ENCODE measurements at regions not wholly inside any gene's neighbourhood (a gene's known extent, or its start where the extent isn't known, plus 50 kb on each side); places are given as distances from the start of the nearest gene placed in this dataset.

DNA sequence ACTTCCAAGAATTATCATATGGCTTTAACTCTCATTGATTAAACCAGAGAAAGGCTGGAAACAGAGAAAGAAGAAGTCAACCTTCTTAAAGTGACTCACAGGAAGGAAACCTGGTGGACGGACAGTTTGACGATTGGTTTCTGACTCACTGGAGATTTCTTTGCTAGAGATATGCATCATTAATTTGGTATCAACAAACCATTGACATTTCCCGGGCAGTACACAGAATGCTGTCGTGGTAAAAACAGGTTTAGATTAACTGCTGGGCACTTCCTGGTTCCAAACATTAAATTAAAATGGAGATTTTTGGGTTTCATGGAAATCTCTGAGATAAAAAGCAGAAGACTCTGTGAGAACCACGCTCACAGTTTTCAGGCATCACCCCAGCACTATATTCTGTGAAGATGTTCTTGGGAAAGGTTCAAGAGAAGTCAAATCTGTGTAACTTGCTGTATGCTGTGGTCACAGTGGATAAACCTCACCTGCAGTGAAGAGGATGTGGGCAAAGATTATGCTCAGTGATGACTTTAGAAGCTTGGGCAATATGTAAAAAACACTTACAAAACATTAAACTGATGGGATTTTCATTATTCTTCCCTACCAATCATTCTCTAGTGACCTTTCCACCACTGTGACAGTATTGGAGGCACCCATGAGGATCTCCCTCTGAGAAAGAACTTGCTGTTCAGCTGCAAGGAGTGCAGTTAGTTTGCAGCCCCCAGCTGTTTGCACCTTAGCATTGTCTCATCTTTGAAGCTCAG, 61.1 kb upstream of the CD44 start:
- no peak for DNase-seq (ENCODE audit: low read depth in 2 of 2)

DNA sequence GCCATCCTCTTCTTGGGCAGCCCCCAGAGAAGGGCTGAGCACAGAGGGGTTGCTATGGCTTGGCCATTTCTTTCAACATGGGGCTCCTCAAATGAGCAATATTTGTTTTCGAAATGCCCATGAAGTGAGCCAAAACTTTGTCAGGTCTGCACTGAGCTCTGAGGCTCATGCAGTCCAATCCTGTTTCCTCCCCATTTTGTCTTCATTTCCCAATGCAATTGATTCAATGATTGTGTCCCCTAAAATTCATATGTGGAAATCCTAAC, 60.6 kb upstream of the CD44 start:
- DNase-seq (ENCODE audit: low read depth in 2 of 2) = no peak

DNA sequence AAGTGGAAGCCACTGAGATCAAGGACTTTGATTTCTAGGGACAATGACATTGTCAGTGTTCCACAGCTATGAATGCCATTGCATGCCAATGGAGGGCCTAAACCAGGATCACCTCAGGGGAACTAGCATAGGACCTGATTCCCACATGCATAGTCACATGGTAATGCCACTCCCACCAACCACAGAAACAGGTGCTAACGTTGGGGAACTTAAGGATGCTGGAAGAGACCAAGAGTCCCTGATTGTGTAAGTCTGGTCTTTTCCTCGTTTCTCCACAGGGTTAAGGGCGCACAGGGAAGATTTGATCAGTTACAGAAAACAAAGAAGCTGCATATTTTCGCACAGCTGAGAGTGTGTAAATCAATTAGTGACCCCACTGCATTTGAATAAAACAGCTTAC, 59.4 kb upstream of the CD44 start:
- DNase-seq (ENCODE audit: low read depth in 2 of 2) = no peak

DNA sequence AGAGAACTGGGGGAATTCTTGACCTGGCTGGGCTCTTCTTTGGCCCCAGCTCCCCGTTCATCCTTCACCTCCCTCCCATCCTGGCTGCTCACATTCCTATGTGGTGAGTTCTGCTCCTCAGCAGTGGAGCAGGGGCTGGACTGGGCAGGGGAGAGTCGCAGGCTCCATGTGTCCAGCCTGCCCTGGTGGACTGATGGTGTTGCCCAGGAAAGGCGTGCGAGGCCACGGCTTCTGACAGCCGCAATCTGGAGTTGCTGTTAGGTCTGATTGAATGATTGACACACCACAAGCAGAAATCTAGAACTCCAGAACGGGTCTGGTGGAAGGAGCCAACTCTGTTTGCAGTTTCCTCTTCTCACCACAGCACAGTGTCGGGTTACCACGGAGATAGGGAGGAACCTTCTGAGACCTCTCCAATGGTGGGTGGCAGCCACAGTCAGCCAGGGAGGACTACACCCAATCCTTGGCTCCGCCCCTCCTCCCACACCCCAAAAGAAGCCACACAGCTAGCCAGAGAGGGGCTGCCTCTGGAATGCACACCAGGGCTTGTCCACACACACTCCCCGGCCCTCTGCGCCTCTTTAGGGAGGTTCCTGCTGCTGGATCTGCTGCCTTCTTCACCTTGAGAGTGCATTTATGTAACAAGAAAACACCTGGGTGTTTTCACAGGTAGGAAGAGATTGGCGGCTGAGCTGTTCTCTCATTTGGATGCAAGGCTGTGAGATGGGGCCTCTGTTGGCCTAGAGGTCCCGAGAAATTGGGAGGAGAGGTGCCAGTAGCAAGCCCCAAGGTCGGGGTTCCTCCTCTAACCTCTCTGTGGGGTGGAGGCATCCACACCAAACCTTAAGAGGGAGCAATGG, 56.4 kb upstream of the CD44 start:
- DNase-seq (ENCODE audit: low read depth in 2 of 2) = peak; percentile 71 to 72

DNA sequence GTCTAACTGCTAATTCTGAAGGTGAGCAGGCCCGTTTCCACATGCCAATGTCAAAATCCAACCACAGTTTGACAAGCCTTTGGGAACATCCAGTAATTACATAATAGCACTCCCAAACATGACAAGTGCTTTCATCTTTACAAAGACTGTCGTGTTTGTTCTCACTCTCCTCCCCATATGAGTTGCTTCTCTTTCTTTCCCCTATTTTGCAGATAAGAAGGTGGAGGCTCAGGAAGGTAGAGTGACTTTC, 55.9 kb upstream of the CD44 start:
- no peak for DNase-seq (ENCODE audit: low read depth in 2 of 2)

DNA sequence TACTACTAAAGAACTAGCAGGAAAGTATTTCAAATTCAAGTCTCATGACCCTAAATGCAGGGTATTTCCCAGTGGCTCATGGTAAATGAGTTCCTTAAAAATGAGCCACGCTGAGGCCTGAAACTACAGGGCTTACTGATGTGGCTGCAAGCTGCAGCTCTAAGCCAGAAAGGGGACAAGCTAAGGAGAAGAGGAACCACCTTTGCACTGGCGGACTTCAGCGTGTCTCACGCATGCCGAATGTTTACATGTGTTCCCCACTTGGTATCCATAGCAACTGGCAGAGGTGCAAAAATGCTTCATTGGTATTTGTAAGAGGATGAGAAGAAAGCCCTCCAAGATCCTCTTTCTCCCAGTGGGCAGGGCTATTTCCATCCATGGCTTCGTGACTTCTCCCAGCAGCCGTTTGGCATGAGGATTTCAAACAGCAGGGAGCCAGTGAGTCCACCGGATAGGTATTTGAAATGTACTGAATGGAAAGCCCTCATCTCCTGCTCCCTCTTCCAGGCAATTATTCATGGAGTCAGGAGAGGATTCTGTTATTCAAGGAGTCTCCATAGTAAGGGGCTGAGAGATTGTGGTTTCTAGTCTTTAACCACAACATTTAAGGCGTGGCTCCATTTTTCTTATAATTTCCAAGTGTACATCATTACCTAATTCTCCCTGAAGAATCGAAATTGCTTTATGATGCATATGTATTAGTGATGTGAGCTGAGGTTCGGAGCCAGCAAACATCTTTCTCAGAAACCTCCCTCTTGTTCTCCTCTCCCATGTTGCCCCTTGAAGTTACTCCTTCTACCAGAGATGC, 55.3 kb upstream of the CD44 start:
- peak; percentile 45 to 48 for DNase-seq (ENCODE audit: low read depth in 2 of 2)

DNA sequence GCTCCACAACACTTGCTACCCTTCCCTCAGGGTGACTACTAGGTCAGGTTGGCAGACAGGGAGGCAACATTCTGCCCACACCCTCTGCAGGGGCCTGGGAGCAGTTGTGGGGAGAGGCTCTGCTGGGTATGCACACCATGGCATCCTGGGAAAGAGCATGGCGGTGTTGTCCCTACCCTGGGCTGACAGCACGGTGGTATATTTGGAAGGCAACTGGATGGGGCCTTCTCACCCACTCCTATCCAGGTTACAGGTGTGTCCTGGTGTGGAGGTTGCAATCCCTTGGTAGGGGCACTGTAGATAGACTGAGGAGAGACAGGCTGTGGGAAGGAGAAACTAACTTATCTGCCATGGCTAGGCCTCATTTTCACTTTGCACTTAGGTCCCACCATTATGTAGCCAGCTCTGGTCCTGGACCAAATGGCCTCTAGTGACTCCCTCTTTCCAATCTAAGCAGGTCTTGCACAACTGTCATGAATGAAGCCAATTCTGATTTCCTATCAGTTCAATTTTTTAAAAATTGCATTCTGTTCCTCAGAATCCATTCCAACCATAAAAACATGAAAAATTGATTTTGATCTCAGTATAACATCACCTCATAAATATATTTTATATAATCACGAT, 54.0 kb upstream of the CD44 start:
- no peak for DNase-seq (ENCODE audit: low read depth in 2 of 2)

DNA sequence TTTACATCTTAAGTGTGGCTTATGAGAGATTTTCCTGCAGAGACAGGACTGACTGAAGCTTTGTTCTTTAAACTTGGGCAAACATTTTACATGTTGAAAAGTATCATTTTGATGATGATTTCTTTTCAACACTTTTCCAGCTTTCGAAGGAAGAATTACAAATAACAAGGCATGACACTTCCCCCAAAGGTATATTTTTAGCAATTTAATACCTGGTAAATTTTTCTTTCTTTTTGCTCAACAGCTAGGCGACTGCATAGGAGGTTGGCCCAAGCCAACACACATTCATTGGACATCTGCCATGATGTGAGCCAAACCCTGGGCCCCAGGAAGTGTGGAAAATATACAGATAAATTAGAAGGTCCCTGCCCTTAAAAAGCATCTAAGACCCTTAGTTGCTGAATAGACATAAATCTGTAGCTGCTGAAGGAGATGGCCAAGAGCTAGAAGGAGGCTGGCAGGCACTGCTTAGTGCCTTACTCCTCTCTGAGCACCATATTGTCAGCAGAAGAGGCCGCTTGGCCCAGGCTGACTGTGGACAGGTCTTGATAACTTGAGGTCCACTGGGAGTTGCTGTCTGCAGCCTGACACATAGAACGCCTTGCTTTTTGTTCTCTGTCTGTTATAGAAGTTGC, 53.3 kb upstream of the CD44 start:
- DNase-seq (ENCODE audit: low read depth in 2 of 2) = no peak

DNA sequence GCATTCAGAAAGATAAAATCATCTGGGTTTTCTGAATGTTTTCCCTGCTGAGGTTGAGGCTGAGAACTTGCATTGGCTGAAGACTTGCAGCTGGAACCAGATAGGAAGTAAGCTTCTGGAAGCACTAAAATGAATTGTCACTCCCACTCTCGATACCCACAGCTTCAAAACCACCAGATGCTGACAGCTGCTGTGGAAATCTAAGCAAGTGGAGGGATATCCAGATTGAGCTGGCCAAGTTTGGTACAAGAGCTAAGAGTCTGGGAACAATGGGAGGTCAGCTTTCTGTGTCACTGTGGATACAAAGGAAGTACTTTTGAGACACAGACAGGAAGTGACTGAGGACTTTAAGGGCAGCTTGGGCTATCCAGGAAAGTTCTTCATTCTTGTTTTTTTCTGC, 51.3 kb upstream of the CD44 start:
- no peak for DNase-seq (ENCODE audit: low read depth in 2 of 2)

DNA sequence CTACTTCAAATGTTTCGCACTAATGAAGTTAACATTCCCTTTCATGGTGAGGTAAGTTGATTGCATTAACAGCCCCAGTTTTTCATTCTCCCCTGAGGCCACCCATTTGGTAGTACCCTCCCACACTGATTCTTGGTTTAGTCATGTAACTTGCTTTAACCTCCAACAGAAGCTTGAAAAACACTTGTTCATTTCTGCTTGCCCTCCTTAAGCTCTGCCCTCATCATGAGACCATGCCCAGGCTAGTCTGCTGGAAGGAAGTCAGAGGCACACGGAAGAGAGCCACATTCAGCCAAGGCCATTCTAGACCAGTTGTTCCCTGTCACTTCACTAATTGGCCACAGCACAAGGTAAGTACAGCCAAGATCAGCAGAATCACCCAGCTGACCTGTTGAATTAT, 50.7 kb upstream of the CD44 start:
- DNase-seq (ENCODE audit: low read depth in 2 of 2) = no peak

DNA sequence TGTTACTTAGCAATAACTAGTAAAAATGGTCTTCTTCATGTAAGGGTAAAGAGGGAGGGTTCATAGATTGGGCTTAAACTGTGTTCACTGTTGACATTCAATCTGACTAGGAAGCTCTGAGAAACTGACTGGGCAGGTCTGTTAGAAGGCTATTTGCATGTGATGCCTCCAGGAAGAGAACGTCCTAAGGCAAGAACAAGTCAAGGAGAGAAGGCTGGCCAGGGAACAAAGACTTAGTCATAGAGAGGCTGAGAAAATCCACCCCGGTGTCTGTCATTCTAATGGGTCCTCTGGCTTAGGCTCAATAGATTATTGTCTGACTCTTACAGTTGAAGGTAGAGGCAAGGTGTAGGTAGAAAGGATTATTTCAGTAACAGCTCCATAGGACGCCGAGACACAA, 50.3 kb upstream of the CD44 start:
- DNase-seq (ENCODE audit: low read depth in 2 of 2) = no peak

Data from stimulated activated CD4-positive, alpha-beta T cell treated with anti-CD3 and anti-CD28 coated beads, Interleukin-15, amount 100 ng/mL, for 48 hours (primary cell).